HCT116 (cell line): ENCODE measurements at regions not wholly inside any gene's neighbourhood (a gene's known extent, or its start where the extent isn't known, plus 50 kb on each side); places are given as distances from the start of the nearest gene placed in this dataset.

ENCODE experiments used
- ATAC-seq: fragments of 200-7000 bp; cut with Tn5 transposase; 2 replicates; pipeline ENCODE4 v1.9.1; 2020; ENCODE audit warnings: mild to moderate bottlenecking, moderate library complexity
- BruUV-seq: library from RNA; stranded (reverse); fragments of 400-500 nt; replicated peaks from 2 replicates; lab custom pipeline; 2021; lab: Mats Ljungman, UMichigan
- CTCF ChIA-PET: fragments of 300-600 bp; sonication (Branson Sonifier 250); formaldehyde crosslinking; loops from one replicate; lab custom pipeline; 2021; ENCODE audit warnings: antibody characterized with exemption; lab: Charles Lee
- POLR2A ChIA-PET: fragments of 300-600, 350-600 bp; sonication (Branson Sonifier 250); formaldehyde crosslinking; loops from one replicate; lab custom pipeline; 2021; ENCODE audit warnings: antibody characterized with exemption; lab: Charles Lee
- RAD21 ChIA-PET, 2 experiments: fragments of 300-600 bp; sonication (Branson Sonifier 250); formaldehyde crosslinking; loops; one replicate each; lab custom pipeline; 2023; ENCODE audit warnings: low total read pairs in 2 of 2; ENCODE audit not compliant: uncharacterized antibody in 2 of 2, unreplicated experiment in 2 of 2, low non-redundant PET in 1 of 2; lab: Charles Lee
- DNase-seq: peaks from one replicate; pipeline ENCODE4 v3.0.0-alpha.2; 2010; ENCODE audit warnings: low read depth, low spot score
- H2AFZ ChIP-seq: fragments of 200-600 bp; shearing (Covaris generic), sonication (generic); 2 replicates; pipeline ENCODE4 v1.6.1; 2017; ENCODE audit warnings: low read depth, mixed run types, mixed read lengths, antibody characterized with exemption, low read length; ENCODE audit not compliant: poor library complexity, severe bottlenecking
- H3K27ac ChIP-seq: 2 replicates; pipeline ENCODE4 v1.5.1; 2012; ENCODE audit warnings: low read depth, low read length
- H3K27me3 ChIP-seq: fragments of 200-600 bp; sonication (generic); 2 replicates; pipeline ENCODE4 v1.6.1; 2016; ENCODE audit warnings: mixed run types, low read length, mixed read lengths; ENCODE audit not compliant: insufficient read depth
- H3K36me3 ChIP-seq, 2 experiments: fragments of 200-500 bp in 1 of 2; fragments of 200-600 bp in 1 of 2; sonication (Bioruptor generic) in 1 of 2; sonication (generic) in 1 of 2; 2 replicates each; pipeline versions ENCODE4 v1.5.1 to v1.6.1; 2014 to 2016; ENCODE audit warnings: low read length in 2 of 2, inconsistent platforms in 1 of 2, mixed read lengths in 1 of 2, mixed run types in 1 of 2; ENCODE audit not compliant: insufficient read depth in 2 of 2, control insufficient read depth in 1 of 2
- H3K4me1 ChIP-seq, 2 experiments: fragments of 200-600 bp in 1 of 2; sonication (generic) in 1 of 2; 2 replicates each; pipeline versions ENCODE4 v1.5.1 to v1.6.1; 2012 to 2017; ENCODE audit warnings: low read length in 2 of 2, inconsistent platforms in 1 of 2, mild to moderate bottlenecking in 1 of 2, mixed read lengths in 1 of 2, mixed run types in 1 of 2, moderate library complexity in 1 of 2; ENCODE audit not compliant: insufficient read depth in 2 of 2, control insufficient read depth in 1 of 2
- H3K4me2 ChIP-seq: fragments of 200-600 bp; sonication (generic); 2 replicates; pipeline ENCODE4 v1.6.1; 2017; ENCODE audit warnings: mixed run types, low read length, mixed read lengths
- H3K4me3 ChIP-seq, 2 experiments: fragments of 200-600 bp in 1 of 2; sonication (generic) in 1 of 2; replicated peaks in 1 of 2; 2 replicates each; pipeline ENCODE4 v1.5.1; 2011 to 2016; ENCODE audit warnings: low read length in 2 of 2, control low read depth in 1 of 2, low read depth in 1 of 2, mild to moderate bottlenecking in 1 of 2, mixed read lengths in 1 of 2, mixed run types in 1 of 2
- H3K79me2 ChIP-seq: fragments of 200-600 bp; sonication (generic); 2 replicates; pipeline ENCODE4 v1.6.1; 2017; ENCODE audit warnings: mild to moderate bottlenecking, mixed run types, low read length, moderate library complexity, mixed read lengths; ENCODE audit not compliant: insufficient read depth
- H3K9ac ChIP-seq: fragments of 200-600 bp; sonication (generic); 2 replicates; pipeline ENCODE4 v1.6.1; 2016; ENCODE audit warnings: low read length, mixed read lengths
- H3K9me2 ChIP-seq: fragments of 200-600 bp; sonication (generic), shearing (Covaris generic); 2 replicates; pipeline ENCODE4 v1.6.1; 2017; ENCODE audit warnings: mixed run types, mild to moderate bottlenecking, moderate library complexity; ENCODE audit not compliant: insufficient read depth
- H3K9me3 ChIP-seq, 2 experiments: fragments of 200-500 bp in 1 of 2; fragments of 200-600 bp in 1 of 2; sonication (Bioruptor generic) in 1 of 2; sonication (generic) in 1 of 2; 2 replicates each; pipeline ENCODE4 v1.6.1; 2014 to 2017; ENCODE audit warnings: low read length in 2 of 2, mixed read lengths in 2 of 2, inconsistent platforms in 1 of 2, low read depth in 1 of 2, mild to moderate bottlenecking in 1 of 2, mixed run types in 1 of 2, moderate library complexity in 1 of 2; ENCODE audit not compliant: control insufficient read depth in 1 of 2, insufficient read depth in 1 of 2
- H4K20me1 ChIP-seq: fragments of 200-600 bp; sonication (generic), shearing (Covaris generic); 2 replicates; pipeline ENCODE4 v1.6.1; 2017; ENCODE audit warnings: mixed run types, mild to moderate bottlenecking, moderate library complexity; ENCODE audit not compliant: insufficient read depth
- CBX3 ChIP-seq: IDR thresholded peaks from 2 replicates; pipeline ENCODE4 v1.6.1; 2012; ENCODE audit warnings: low read depth
- EZH2 ChIP-seq: fragments of 200-600 bp; sonication (generic); IDR thresholded peaks from 2 replicates; pipeline ENCODE4 v1.6.1; 2017; ENCODE audit warnings: antibody characterized with exemption, mixed run types
- FOSL1 ChIP-seq: IDR thresholded peaks from 2 replicates; pipeline ENCODE4 v1.6.1; 2012; ENCODE audit warnings: low read depth
- JUND ChIP-seq: IDR thresholded peaks from 2 replicates; pipeline ENCODE4 v1.6.1; 2012
- SIN3A ChIP-seq: IDR thresholded peaks from 2 replicates; pipeline ENCODE4 v1.6.1; 2012; ENCODE audit warnings: low read depth
- SP1 ChIP-seq: IDR thresholded peaks from 2 replicates; pipeline ENCODE4 v1.6.1; 2012; ENCODE audit warnings: low read depth
- TCF7L2 ChIP-seq: IDR thresholded peaks from 2 replicates; pipeline ENCODE4 v1.7.0; 2011; ENCODE audit warnings: borderline replicate concordance, inconsistent platforms; ENCODE audit not compliant: insufficient read depth, insufficient read length; ENCODE audit errors: extremely low read depth
- ZBTB33 ChIP-seq: IDR thresholded peaks from 2 replicates; pipeline ENCODE4 v1.6.1; 2011; ENCODE audit warnings: mild to moderate bottlenecking, low read length, moderate library complexity; ENCODE audit not compliant: insufficient replicate concordance; ENCODE audit errors: extremely low read depth
- intact Hi-C: fragments of 100-400 bp; cut with micrococcal nuclease; formaldehyde crosslinking; loops from 2 replicates; pipeline ENCODE4 v1.10.0; 2022

- Histone ChIP-seq H3K9me2 (no peaks in the 10 kb centered on the region), H3K9ac (no peak overlapping the region), H3K9me3 (no peaks in the 10 kb centered on the region), H3K36me3 (no peaks in the 10 kb centered on the region), H3K27me3 (no peaks in the 10 kb centered on the region), H2AFZ (no peak overlapping the region), H3K79me2 (no peaks in the 10 kb centered on the region), H3K4me2 (peak overlapping the region; percentile 65), H3K27ac (no peak overlapping the region), H3K4me3 (peak overlapping the region in 1 of 2 experiments; percentile 16; a peak in 1 of 4 replicates), H4K20me1 (no peaks in the 10 kb centered on the region), H3K4me1 (peaks cover 5 to 20% of the 10 kb centered on the region in 2 experiments; a peak in 3 of 4 replicates)
- ChIA-PET CTCF (no interaction called here), RAD21 (no interaction called here), POLR2A (no interaction called here)
- BruUV-seq = no TSS peak
- intact Hi-C loops = no loop called here
- no peak for TF ChIP-seq TCF7L2
- peak; percentile 22; the same call in 1 of the 2 replicates for TF ChIP-seq SIN3A
- TF ChIP-seq SP1 = peak; percentile 60; the same call in 1 of the 2 replicates
- TF ChIP-seq ZBTB33 = no peak
- peak; percentile 53 for TF ChIP-seq JUND
- peak; percentile 63 for TF ChIP-seq FOSL1
- TF ChIP-seq CBX3 = peak; percentile 59; the same call in 1 of the 2 replicates
- ATAC-seq (peak; percentile 72), DNase-seq (peak; percentile 32)
Observed at GRCh38 chr2:52881606-52882005, 886.0 kb upstream of the CHAC2 start.

DNA sequence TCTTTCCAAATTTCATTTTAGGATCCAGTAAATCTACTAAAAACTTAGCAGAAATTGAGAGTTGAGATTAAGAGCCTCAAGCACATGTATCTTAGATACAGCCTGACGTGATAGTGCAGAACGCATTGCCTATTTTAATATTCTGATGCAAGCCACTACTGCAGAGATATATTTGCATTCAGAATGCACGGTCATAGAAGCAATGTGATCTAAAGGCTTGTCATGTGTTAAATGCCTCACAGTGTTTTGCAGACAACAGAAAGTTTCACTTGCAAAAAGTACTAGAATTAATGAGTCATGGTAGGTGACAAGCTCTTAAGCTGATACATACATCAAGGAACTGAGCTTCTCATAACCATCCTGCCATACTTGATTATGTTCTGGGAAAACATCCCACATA lies 886.7 kb upstream of the CHAC2 start:
- Histone ChIP-seq H3K36me3 (no peaks in the 10 kb centered on the region), H3K27ac (no peak overlapping the region), H3K27me3 (no peaks in the 10 kb centered on the region), H4K20me1 (no peaks in the 10 kb centered on the region), H3K9me3 (no peaks in the 10 kb centered on the region), H3K9me2 (no peaks in the 10 kb centered on the region), H3K4me1 (peaks cover 5 to 20% of the 10 kb centered on the region in 2 experiments; a peak in 3 of 4 replicates), H3K4me2 (0 out of 2 replicates have a peak overlapping the region, but pooled peaks have one; percentile 15), H3K9ac (no peak overlapping the region), H3K79me2 (no peaks in the 10 kb centered on the region), H2AFZ (no peak overlapping the region), H3K4me3 (no peak overlapping the region)
- no TSS peak for BruUV-seq
- TF ChIP-seq SP1 (no peak), EZH2 (no peak)
- DNase-seq = no peak
- ChIA-PET POLR2A (no interaction called here), CTCF (no interaction called here), RAD21 (no interaction called here)
- intact Hi-C loops = no loop called here
- ATAC-seq = no peak
